ENCODE measurements at regions not wholly inside any gene's neighbourhood (a gene's known extent, or its start where the extent isn't known, plus 50 kb on each side); places are given as distances from the start of the nearest gene placed in this dataset.

DNA sequence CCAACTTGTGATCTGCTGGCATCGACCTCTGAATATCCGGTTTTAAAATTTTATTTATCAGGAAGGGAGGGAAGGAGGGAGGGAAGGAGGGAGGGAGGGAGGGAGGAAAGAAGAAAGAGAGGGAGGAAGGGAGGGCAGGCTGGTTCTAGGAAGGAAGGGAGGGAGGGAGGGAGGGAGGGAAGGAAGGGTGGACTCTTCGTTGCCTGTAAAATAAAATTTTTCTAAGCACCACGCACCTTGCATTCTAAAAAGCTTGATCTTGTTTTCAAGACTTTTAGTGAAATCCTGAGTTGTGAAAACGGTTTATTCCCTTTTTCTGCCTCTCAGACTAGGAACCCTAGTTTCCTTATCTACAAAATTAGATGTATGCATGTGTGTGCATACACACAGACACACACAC is 101.7 kb upstream of the RAP2B start:
- H3K9me3 ChIP-seq (ENCODE audit: low read depth) = no peaks in the 10 kb centered on the region
- H3F3A ChIP-seq (ENCODE audit: low read depth) = no peaks in the 10 kb centered on the region
- TF ChIP-seq, protein P1, sequence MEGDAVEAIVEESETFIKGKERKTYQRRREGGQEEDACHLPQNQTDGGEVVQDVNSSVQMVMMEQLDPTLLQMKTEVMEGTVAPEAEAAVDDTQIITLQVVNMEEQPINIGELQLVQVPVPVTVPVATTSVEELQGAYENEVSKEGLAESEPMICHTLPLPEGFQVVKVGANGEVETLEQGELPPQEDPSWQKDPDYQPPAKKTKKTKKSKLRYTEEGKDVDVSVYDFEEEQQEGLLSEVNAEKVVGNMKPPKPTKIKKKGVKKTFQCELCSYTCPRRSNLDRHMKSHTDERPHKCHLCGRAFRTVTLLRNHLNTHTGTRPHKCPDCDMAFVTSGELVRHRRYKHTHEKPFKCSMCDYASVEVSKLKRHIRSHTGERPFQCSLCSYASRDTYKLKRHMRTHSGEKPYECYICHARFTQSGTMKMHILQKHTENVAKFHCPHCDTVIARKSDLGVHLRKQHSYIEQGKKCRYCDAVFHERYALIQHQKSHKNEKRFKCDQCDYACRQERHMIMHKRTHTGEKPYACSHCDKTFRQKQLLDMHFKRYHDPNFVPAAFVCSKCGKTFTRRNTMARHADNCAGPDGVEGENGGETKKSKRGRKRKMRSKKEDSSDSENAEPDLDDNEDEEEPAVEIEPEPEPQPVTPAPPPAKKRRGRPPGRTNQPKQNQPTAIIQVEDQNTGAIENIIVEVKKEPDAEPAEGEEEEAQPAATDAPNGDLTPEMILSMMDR (IDR thresholded peaks at IDR 0.05) = no peak
- TF ChIP-seq EZH2phosphoT487 (IDR thresholded peaks at IDR 0.05) (no peak), EZH2 (IDR thresholded peaks at IDR 0.05) (no peak)
- H3K27me3 ChIP-seq = no peaks in the 10 kb centered on the region
- H2AFZ ChIP-seq (replicated peaks) = no peak overlapping the region
- no peak overlapping the region for H3K27ac ChIP-seq
- no peaks in the 10 kb centered on the region for H3K36me3 ChIP-seq
- no peaks in the 10 kb centered on the region for H3K4me1 Mint-ChIP-seq
- no peaks in the 10 kb centered on the region for H4K20me1 ChIP-seq (ENCODE audit: low read depth)
- H3K27me3 Mint-ChIP-seq (ENCODE audit: insufficient read depth, low read depth) = peaks cover 7% of the 10 kb centered on the region
- DNase-seq (ENCODE audit: low spot score) = no peak
- H3K27ac Mint-ChIP-seq = no peak overlapping the region
- H3K4me3 ChIP-seq = no peak overlapping the region
- no peak overlapping the region for H3K9ac ChIP-seq
- no peaks in the 10 kb centered on the region for H3K9me3 Mint-ChIP-seq
- no peak overlapping the region for H3K4me3 Mint-ChIP-seq
- no peaks in the 10 kb centered on the region for H3K36me3 Mint-ChIP-seq
- no peaks in the 10 kb centered on the region for H3K79me2 ChIP-seq (ENCODE audit: low read depth)
- no peaks in the 10 kb centered on the region for H3K4me1 ChIP-seq
- H3K4me2 ChIP-seq = no peak overlapping the region

DNA sequence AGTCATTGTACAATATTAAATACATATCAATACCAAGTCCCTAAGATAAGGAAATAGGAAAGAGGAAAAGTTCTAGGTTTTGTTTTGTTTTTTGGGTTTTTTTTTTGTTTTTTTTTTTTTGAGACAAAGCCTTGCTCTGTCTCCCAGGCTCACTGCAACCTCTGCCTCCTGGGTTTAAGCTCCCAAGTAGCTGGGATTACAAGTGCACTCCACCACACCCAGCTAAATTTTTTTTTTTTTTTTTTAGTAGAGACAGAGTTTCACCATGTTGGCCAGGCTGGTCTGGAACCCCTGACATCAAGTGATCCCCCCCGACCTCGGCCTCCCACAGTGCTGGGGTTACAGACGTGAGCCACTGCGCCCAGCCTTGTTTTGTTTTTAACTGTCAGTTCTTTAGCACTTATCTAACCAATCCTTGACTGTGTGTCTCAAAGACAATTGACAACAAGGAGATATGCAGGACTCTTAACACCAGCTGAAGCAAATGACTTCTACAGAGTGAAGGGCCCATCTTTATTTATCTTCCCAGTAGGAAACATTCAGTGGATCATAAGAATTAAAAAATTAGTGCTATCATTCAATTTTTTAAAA is 100.0 kb upstream of the RAP2B start:
- H3K79me2 ChIP-seq (ENCODE audit: low read depth) = no peaks in the 10 kb centered on the region
- H4K20me1 ChIP-seq (ENCODE audit: low read depth) = no peaks in the 10 kb centered on the region
- no peak overlapping the region for H3K4me3 ChIP-seq
- no peak for DNase-seq (ENCODE audit: low spot score)
- H3K9me3 ChIP-seq (ENCODE audit: low read depth) = no peaks in the 10 kb centered on the region
- Mint-ChIP-seq H3K27me3 (ENCODE audit: insufficient read depth, low read depth) (peaks cover 4% of the 10 kb centered on the region), H3K9me3 (no peaks in the 10 kb centered on the region), H3K36me3 (no peaks in the 10 kb centered on the region), H3K4me1 (no peaks in the 10 kb centered on the region), H3K27ac (no peak overlapping the region), H3K4me3 (no peak overlapping the region)
- no peak overlapping the region for H3K9ac ChIP-seq
- no peaks in the 10 kb centered on the region for H3K4me1 ChIP-seq
- H3K27ac ChIP-seq = no peak overlapping the region
- no peaks in the 10 kb centered on the region for H3K36me3 ChIP-seq
- H3K27me3 ChIP-seq = no peaks in the 10 kb centered on the region
- TF ChIP-seq EZH2phosphoT487 (IDR thresholded peaks at IDR 0.05) (no peak), EZH2 (IDR thresholded peaks at IDR 0.05) (no peak)
- TF ChIP-seq, protein P1 (IDR thresholded peaks at IDR 0.05) = no peak
- no peaks in the 10 kb centered on the region for H3F3A ChIP-seq (ENCODE audit: low read depth)
- no peak overlapping the region for H3K4me2 ChIP-seq
- H2AFZ ChIP-seq (replicated peaks) = no peak overlapping the region

DNA sequence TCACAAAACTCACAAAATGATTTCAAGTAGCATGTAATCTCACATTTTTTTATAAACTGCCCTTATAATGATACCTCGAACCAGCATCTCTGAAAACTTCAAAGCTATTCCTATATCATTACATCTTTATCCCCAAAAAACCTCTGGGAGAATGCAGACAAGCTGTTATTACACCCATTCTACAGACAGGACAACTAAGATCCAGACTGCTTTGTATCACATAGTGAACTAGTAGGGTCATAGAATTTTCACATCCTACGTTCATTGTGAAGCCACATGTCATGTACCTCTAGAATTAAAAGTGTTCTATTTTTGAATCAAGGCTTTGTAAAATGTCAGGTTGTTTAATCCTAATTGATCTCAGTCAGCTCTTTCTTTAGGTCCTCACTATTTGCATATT is 98.7 kb upstream of the RAP2B start:
- TF ChIP-seq EZH2phosphoT487 (IDR thresholded peaks at IDR 0.05) = no peak
- TF ChIP-seq, protein P1 (IDR thresholded peaks at IDR 0.05) = no peak
- no peak for TF ChIP-seq EZH2 (IDR thresholded peaks at IDR 0.05)

More for the DNA sequence above, 98.7 kb upstream of the RAP2B start:
- Histone ChIP-seq H3K4me1 (no peaks in the 10 kb centered on the region), H3K36me3 (no peaks in the 10 kb centered on the region), H3K9me3 (ENCODE audit: low read depth) (no peaks in the 10 kb centered on the region), H3K9ac (no peak overlapping the region), H2AFZ (replicated peaks) (no peak overlapping the region), H3F3A (ENCODE audit: low read depth) (no peaks in the 10 kb centered on the region), H3K27ac (no peak overlapping the region), H3K79me2 (ENCODE audit: low read depth) (no peaks in the 10 kb centered on the region), H3K4me2 (no peak overlapping the region), H3K4me3 (no peak overlapping the region), H4K20me1 (ENCODE audit: low read depth) (no peaks in the 10 kb centered on the region), H3K27me3 (no peaks in the 10 kb centered on the region)
- no peak for DNase-seq (ENCODE audit: low spot score)
- H3K9me3 Mint-ChIP-seq = no peaks in the 10 kb centered on the region
- no peaks in the 10 kb centered on the region for H3K4me1 Mint-ChIP-seq
- peaks cover 2% of the 10 kb centered on the region for H3K27me3 Mint-ChIP-seq (ENCODE audit: insufficient read depth, low read depth)
- no peak overlapping the region for H3K4me3 Mint-ChIP-seq
- no peak overlapping the region for H3K27ac Mint-ChIP-seq
- H3K36me3 Mint-ChIP-seq = no peaks in the 10 kb centered on the region
